Transverse colon (tissue), 4 donors: ENCODE measurements at regions not wholly inside any gene's neighbourhood (a gene's known extent, or its start where the extent isn't known, plus 50 kb on each side); places are given as distances from the start of the nearest gene placed in this dataset.

Experiments used
- CTCF ChIP-seq, 5 experiments: fragments of 200-600 bp in 3 of 5; fragments of 450-650 bp in 2 of 5; sonication (generic) in 3 of 5; IDR thresholded peaks; 1 replicate in 2 of 5; 2 replicates in 3 of 5; pipeline ENCODE4 v1.5.1; 2016 to 2017; ENCODE audit warnings: antibody characterized with exemption in 5 of 5, inconsistent platforms in 3 of 5, mild to moderate bottlenecking in 2 of 5, moderate library complexity in 1 of 5
- POLR2AphosphoS5 ChIP-seq, 3 donors: sonication (generic); formaldehyde crosslinking; IDR thresholded peaks; one replicate each; pipeline ENCODE4 v1.6.1; 2016; ENCODE audit warnings: antibody characterized with exemption in 3 of 3

GRCh38 chr1:163561580-163562295 lies 240.0 kb downstream of the NUF2 start:
- TF ChIP-seq CTCF (IDR thresholded peaks at IDR 0.05) (peak in 3 of 5 experiments; percentile 19 to 34 (median 32)), POLR2AphosphoS5 (IDR thresholded peaks at IDR 0.05) (no peak)
